K562 (cell line): ENCODE measurements at regions not wholly inside any gene's neighbourhood (a gene's known extent, or its start where the extent isn't known, plus 50 kb on each side); places are given as distances from the start of the nearest gene placed in this dataset.

Source experiments
- CBX1 ChIP-seq: sonication (generic); IDR thresholded peaks from 2 replicates; pipeline ENCODE4 v1.6.1; 2016; ENCODE audit warnings: antibody characterized with exemption, low read depth, mild to moderate bottlenecking
- GATA2 ChIP-seq: sonication (generic); formaldehyde crosslinking; IDR thresholded peaks from 2 replicates; pipeline ENCODE4 v1.4.0; 2020; ENCODE audit warnings: mild to moderate bottlenecking, missing genetic modification reagents
- L3MBTL2 ChIP-seq: fragments of 450-650 bp; IDR thresholded peaks from 2 replicates; pipeline ENCODE4 v1.6.1; 2016; ENCODE audit warnings: mild to moderate bottlenecking, moderate library complexity
- MGA ChIP-seq: fragments of 450-650 bp; IDR thresholded peaks from 2 replicates; pipeline ENCODE4 v1.6.1; 2016; ENCODE audit warnings: mild to moderate bottlenecking, moderate library complexity
- MIER1 ChIP-seq: fragments of 450-650 bp; IDR thresholded peaks from 2 replicates; pipeline ENCODE4 v1.6.1; 2016; ENCODE audit warnings: antibody characterized with exemption, mild to moderate bottlenecking, low read depth
- NONO ChIP-seq, 2 experiments: fragments of 200-400 bp in 1 of 2; fragments of 450-650 bp in 1 of 2; formaldehyde crosslinking in 1 of 2; IDR thresholded peaks; 2 replicates each; pipeline ENCODE4 v1.6.1; 2017; ENCODE audit warnings: low read depth in 2 of 2, mild to moderate bottlenecking in 2 of 2, moderate library complexity in 2 of 2, low read length in 1 of 2
- RAD21 ChIP-seq, 2 experiments: fragments of 250-450 bp in 1 of 2; fragments of 450-650 bp in 1 of 2; sonication (Bioruptor Pico) in 1 of 2; formaldehyde crosslinking in 1 of 2; IDR thresholded peaks in 1 of 2; conservative IDR thresholded peaks in 1 of 2; 2 replicates each; pipeline versions ENCODE4 v1.4.0 to v1.8.0; 2020 to 2022; ENCODE audit warnings: mild to moderate bottlenecking in 2 of 2, moderate library complexity in 1 of 2
- SAP30 ChIP-seq: fragments of 200-600 bp; sonication (generic); IDR thresholded peaks from 2 replicates; pipeline ENCODE4 v1.6.1; 2012; ENCODE audit warnings: borderline replicate concordance, low read depth, mild to moderate bottlenecking, moderate library complexity, low read length, control low read depth, inconsistent platforms; ENCODE audit not compliant: insufficient read depth, poor library complexity, severe bottlenecking
- ZNF507 ChIP-seq: conservative IDR thresholded peaks from 2 replicates; pipeline ENCODE4 v1.6.1; 2017; ENCODE audit warnings: missing genetic modification characterization, missing compliant biosample characterization
- ZNF592 ChIP-seq: fragments of 450-650 bp; IDR thresholded peaks from 2 replicates; pipeline ENCODE4 v1.6.1; 2017; ENCODE audit warnings: antibody characterized with exemption, mild to moderate bottlenecking

DNA sequence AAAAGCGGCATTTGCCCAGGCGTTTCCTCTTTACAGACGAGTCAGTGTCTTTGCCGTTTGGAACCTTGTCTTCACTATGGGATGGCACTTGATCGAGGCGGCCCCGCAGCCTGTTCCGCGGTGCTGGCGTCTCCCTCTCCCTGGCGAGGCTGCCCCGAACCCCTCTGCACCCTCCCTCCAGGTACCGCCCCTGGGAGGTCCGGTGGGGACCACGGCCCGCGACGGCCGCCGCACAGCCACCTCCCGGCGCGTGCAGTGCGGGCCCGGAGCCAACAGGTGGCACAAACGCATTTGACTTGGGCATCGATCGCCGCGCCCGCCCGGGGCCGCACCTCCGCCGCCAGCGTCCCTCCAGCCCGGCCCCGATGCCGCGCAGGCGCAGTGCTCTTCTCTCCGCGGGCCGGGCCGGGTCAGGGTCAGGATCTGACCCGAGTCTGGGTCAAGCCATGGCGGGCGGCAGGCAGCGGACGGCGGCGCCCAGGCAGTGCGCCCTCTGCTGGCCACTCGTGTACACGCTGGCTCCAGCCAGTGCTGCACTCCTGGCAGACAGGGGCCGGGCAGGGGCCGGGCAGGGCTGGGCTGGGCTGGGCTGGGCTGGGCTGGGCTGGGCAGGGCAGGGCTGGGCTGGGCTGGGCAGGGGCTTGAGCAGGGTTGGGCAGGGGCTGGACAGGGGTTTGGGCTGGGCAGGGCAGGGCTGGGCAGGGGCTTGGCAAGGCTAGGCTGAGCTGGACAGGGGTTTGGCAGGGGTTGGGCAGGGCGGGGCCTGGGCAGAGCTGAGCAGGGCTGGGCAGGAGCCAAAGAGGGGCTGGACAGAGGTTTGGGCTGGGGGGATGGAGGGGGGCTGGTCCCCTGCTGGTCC lies 155.8 kb upstream of the IRX4 start (continued):
- TF ChIP-seq MGA (no peak), NONO (IDR thresholded peaks at IDR 0.05; ENCODE audit: low read depth in 2 of 2, low read length in 1 of 2) (0 out of 4 replicates have a peak, but pooled peaks of 1 of the 2 experiments have one; percentile 34), RAD21 (CRISPR knock-in tag; conservative IDR thresholded peaks at IDR 0.05 in 1 of 2, IDR thresholded peaks at IDR 0.05 in 1 of 2) (peak; percentile 56 to 75), ZNF507 (tag) (no peak), L3MBTL2 (peak; percentile 67), MIER1 (no peak), CBX1 (0 out of 2 replicates have a peak, but pooled peaks have one; percentile 35), GATA2 (CRISPR knock-in tag) (no peak), ZNF592 (peak; percentile 51), SAP30 (no peak)
